Trophoblast cell (in vitro differentiated cells and primary cell): ENCODE measurements at regions not wholly inside any gene's neighbourhood (a gene's known extent, or its start where the extent isn't known, plus 50 kb on each side); places are given as distances from the start of the nearest gene placed in this dataset.

Experiments used
- DNase-seq, 2 donors: peaks; one replicate each; pipeline ENCODE4 v3.0.0-alpha.2; 2016
- H2AFZ ChIP-seq: 2 replicates; pipeline ENCODE4 v1.6.1; 2013; ENCODE audit warnings: low read length, moderate library complexity, mild to moderate bottlenecking; ENCODE audit not compliant: insufficient read depth, poor library complexity
- H2AK5ac ChIP-seq: 2 replicates; pipeline ENCODE4 v1.6.1; 2013; ENCODE audit warnings: mild to moderate bottlenecking, low read length
- H2BK120ac ChIP-seq: 2 replicates; pipeline ENCODE4 v1.6.1; 2013; ENCODE audit warnings: low read length, mild to moderate bottlenecking, moderate library complexity; ENCODE audit not compliant: insufficient read depth, poor library complexity
- H2BK12ac ChIP-seq: 2 replicates; pipeline ENCODE4 v1.6.1; 2013; ENCODE audit warnings: mild to moderate bottlenecking, low read length, moderate library complexity
- H2BK5ac ChIP-seq: 2 replicates; pipeline ENCODE4 v1.6.1; 2013; ENCODE audit warnings: low read length, low read depth, moderate library complexity, mild to moderate bottlenecking; ENCODE audit not compliant: poor library complexity
- H3K14ac ChIP-seq: 2 replicates; pipeline ENCODE4 v1.6.1; 2013; ENCODE audit warnings: mild to moderate bottlenecking, low read length
- H3K18ac ChIP-seq: 2 replicates; pipeline ENCODE4 v1.6.1; 2013; ENCODE audit warnings: mild to moderate bottlenecking, low read length
- H3K23ac ChIP-seq: 2 replicates; pipeline ENCODE4 v1.6.1; 2013; ENCODE audit warnings: low read length
- H3K27ac ChIP-seq: 2 replicates; pipeline ENCODE4 v1.5.1; 2013; ENCODE audit warnings: low read depth, mild to moderate bottlenecking, inconsistent platforms, low read length, moderate library complexity
- H3K27me3 ChIP-seq: 2 replicates; pipeline ENCODE4 v1.6.1; 2013; ENCODE audit warnings: inconsistent platforms, mild to moderate bottlenecking, low read length, moderate library complexity; ENCODE audit not compliant: insufficient read depth
- H3K36me3 ChIP-seq, 2 experiments: 1 replicate in 1 of 2; 2 replicates in 1 of 2; pipeline ENCODE4 v1.6.1; 2013; ENCODE audit warnings: low read length in 2 of 2, mild to moderate bottlenecking in 2 of 2, moderate library complexity in 1 of 2; ENCODE audit not compliant: insufficient read depth in 2 of 2, control insufficient read depth in 1 of 2
- H3K4ac ChIP-seq: 2 replicates; pipeline ENCODE4 v1.6.1; 2013; ENCODE audit warnings: low read depth, mild to moderate bottlenecking, low read length, moderate library complexity
- H3K4me1 ChIP-seq, 2 experiments: 1 replicate in 1 of 2; 2 replicates in 1 of 2; pipeline ENCODE4 v1.6.1; 2013; ENCODE audit warnings: low read length in 2 of 2, mild to moderate bottlenecking in 2 of 2, moderate library complexity in 1 of 2; ENCODE audit not compliant: insufficient read depth in 2 of 2, control insufficient read depth in 1 of 2
- H3K4me2 ChIP-seq: 2 replicates; pipeline ENCODE4 v1.6.1; 2013; ENCODE audit warnings: inconsistent platforms, mild to moderate bottlenecking, low read length, moderate library complexity
- H3K4me3 ChIP-seq: 2 replicates; pipeline ENCODE4 v1.5.1; 2013; ENCODE audit warnings: mild to moderate bottlenecking, low read depth, low read length, inconsistent platforms
- H3K79me1 ChIP-seq: one replicate; pipeline ENCODE4 v1.6.1; 2013; ENCODE audit warnings: low read length
- H3K79me2 ChIP-seq: 2 replicates; pipeline ENCODE4 v1.6.1; 2013; ENCODE audit warnings: low read length, mild to moderate bottlenecking; ENCODE audit not compliant: control insufficient read depth, insufficient read depth, poor library complexity
- H3K9ac ChIP-seq: 2 replicates; pipeline ENCODE4 v1.6.1; 2013; ENCODE audit warnings: mild to moderate bottlenecking, low read length
- H3K9me3 ChIP-seq: 2 replicates; pipeline ENCODE4 v1.6.1; 2013; ENCODE audit warnings: low read depth, mild to moderate bottlenecking, control low read depth, inconsistent platforms, low read length; ENCODE audit not compliant: insufficient read depth
- H4K12ac ChIP-seq: 2 replicates; pipeline ENCODE4 v1.6.1; 2013; ENCODE audit warnings: low read depth, mild to moderate bottlenecking, low read length, moderate library complexity
- H4K8ac ChIP-seq: 2 replicates; pipeline ENCODE4 v1.6.1; 2013; ENCODE audit warnings: low read depth, mild to moderate bottlenecking, low read length, moderate library complexity
- H4K91ac ChIP-seq: one replicate; pipeline ENCODE4 v1.6.1; 2013; ENCODE audit warnings: low read depth, mild to moderate bottlenecking, low read length, moderate library complexity
- WGBS: extraction: QIAGEN DNeasy Blood & Tissue Kit; methylation state at CpG from one replicate; pipeline ENCODE4 v1.1.7; 2013; ENCODE audit warnings: missing lambda C conversion rate; ENCODE audit not compliant: insufficient read length, insufficient coverage; ENCODE audit errors: extremely low coverage; 5-methylcytosine and 5-hydroxymethylcytosine counted together

DNA sequence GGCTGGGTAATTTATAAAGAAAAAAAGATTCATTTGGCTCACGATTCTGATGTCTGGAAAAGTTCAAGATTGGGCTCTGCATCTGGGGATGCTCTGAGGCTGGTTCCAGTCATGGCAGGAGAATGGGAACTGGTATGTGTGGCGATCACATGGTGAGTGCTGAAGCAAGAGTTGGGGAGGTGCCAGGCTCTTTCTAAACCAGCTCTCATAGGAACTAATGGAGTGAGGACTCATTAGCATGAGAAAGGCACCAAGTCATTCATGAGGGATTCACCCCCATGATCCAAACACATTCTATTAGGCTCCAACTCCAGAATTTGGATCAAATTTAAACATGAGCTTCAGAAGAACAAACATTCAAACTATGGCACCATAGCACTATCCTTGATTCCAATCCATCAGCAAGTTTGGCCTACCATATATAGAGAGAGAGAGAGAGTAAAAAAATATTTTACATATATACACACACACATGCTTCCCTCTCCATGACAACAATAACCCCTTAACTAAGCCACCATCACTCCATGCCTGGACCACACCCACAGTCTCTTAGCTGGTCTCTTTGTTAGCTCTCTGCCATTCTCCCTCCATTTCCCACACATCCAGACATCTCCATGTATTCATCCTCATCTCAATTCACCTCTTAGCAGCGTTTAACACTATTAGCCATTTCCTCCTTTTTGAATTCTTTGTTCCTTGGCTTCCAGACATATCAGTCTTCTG, 57.9 kb downstream of the NPY start:
- Histone ChIP-seq H2BK120ac (no peak overlapping the region), H3K79me2 (no peaks in the 10 kb centered on the region), H3K4me1 (peaks cover 0 to 1% of the 10 kb centered on the region in 2 experiments), H4K8ac (no peak overlapping the region), H3K36me3 (no peaks in the 10 kb centered on the region), H3K14ac (no peak overlapping the region), H2AK5ac (no peak overlapping the region), H3K27ac (no peak overlapping the region), H3K4me3 (no peak overlapping the region), H3K18ac (no peak overlapping the region), H2AFZ (no peak overlapping the region), H3K4me2 (no peak overlapping the region), H3K27me3 (no peaks in the 10 kb centered on the region), H3K9me3 (no peaks in the 10 kb centered on the region), H3K79me1 (no peaks in the 10 kb centered on the region), H4K12ac (no peak overlapping the region), H3K4ac (no peak overlapping the region), H2BK5ac (no peak overlapping the region), H2BK12ac (no peak overlapping the region), H3K23ac (no peak overlapping the region), H4K91ac (no peak overlapping the region), H3K9ac (no peak overlapping the region)
- no peak for DNase-seq
- WGBS, result no CpG with 5 or more reads among the region's 3 CpGs

GRCh38 chr7:24343614-24344013, 59.6 kb downstream of the NPY start:
- Histone ChIP-seq H4K91ac (no peak overlapping the region), H3K18ac (no peak overlapping the region), H3K4me1 (peaks cover 0 to 1% of the 10 kb centered on the region in 2 experiments), H3K23ac (no peak overlapping the region), H3K14ac (no peak overlapping the region), H3K36me3 (no peaks in the 10 kb centered on the region), H3K4me3 (no peak overlapping the region), H3K9ac (no peak overlapping the region), H4K12ac (no peak overlapping the region), H3K9me3 (no peaks in the 10 kb centered on the region), H2AFZ (no peak overlapping the region), H3K79me1 (no peaks in the 10 kb centered on the region), H3K4me2 (no peak overlapping the region), H2AK5ac (no peak overlapping the region), H2BK120ac (no peak overlapping the region), H2BK5ac (no peak overlapping the region), H3K79me2 (no peaks in the 10 kb centered on the region), H3K27ac (no peak overlapping the region), H2BK12ac (no peak overlapping the region), H3K27me3 (no peaks in the 10 kb centered on the region), H4K8ac (no peak overlapping the region), H3K4ac (no peak overlapping the region)
- no peak for DNase-seq
- no CpG with 5 or more reads among the region's 2 CpGs for WGBS

- no peak overlapping the region for H2AFZ ChIP-seq
- H3K27ac ChIP-seq, result no peak overlapping the region
- no peak overlapping the region for H3K4me2 ChIP-seq
- no CpG with 5 or more reads among the region's 5 CpGs for WGBS
- no peak overlapping the region for H2AK5ac ChIP-seq
- H3K36me3 ChIP-seq, result no peaks in the 10 kb centered on the region
- H3K4ac ChIP-seq, result no peak overlapping the region
- H2BK5ac ChIP-seq, result no peak overlapping the region
- no peak overlapping the region for H4K12ac ChIP-seq
- H3K4me3 ChIP-seq, result no peak overlapping the region
- no peak overlapping the region for H3K18ac ChIP-seq
- H3K79me1 ChIP-seq, result no peaks in the 10 kb centered on the region
- H3K79me2 ChIP-seq, result no peaks in the 10 kb centered on the region
- H3K27me3 ChIP-seq, result no peaks in the 10 kb centered on the region
- no peak overlapping the region for H2BK12ac ChIP-seq
- no peak overlapping the region for H3K9ac ChIP-seq
- peaks cover 2% of the 10 kb centered on the region for H3K9me3 ChIP-seq
- H3K14ac ChIP-seq, result no peak overlapping the region
- H4K8ac ChIP-seq, result no peak overlapping the region
- H2BK120ac ChIP-seq, result no peak overlapping the region
- no peak overlapping the region for H4K91ac ChIP-seq
- H3K4me1 ChIP-seq, result peaks cover 4 to 5% of the 10 kb centered on the region in 2 experiments
- no peak for DNase-seq
- H3K23ac ChIP-seq, result no peak overlapping the region
These were observed 62.1 kb downstream of the NPY start for GRCh38 chr7:24346129-24346528.

GRCh38 chr7:24346716-24347115, 62.7 kb downstream of the NPY start:
- no peak overlapping the region for H3K27ac ChIP-seq
- no peak overlapping the region for H3K18ac ChIP-seq
- no peaks in the 10 kb centered on the region for H3K79me2 ChIP-seq
- WGBS, result no CpG with 5 or more reads among the region's 3 CpGs
- no peak overlapping the region for H4K8ac ChIP-seq
- no peak overlapping the region for H4K12ac ChIP-seq
- no peak overlapping the region for H3K4me2 ChIP-seq
- H3K79me1 ChIP-seq, result no peaks in the 10 kb centered on the region
- H2BK120ac ChIP-seq, result no peak overlapping the region
- DNase-seq, result no peak
- H3K23ac ChIP-seq, result no peak overlapping the region
- H2AFZ ChIP-seq, result no peak overlapping the region
- H3K4me1 ChIP-seq, result peaks cover 4 to 5% of the 10 kb centered on the region in 2 experiments
- H3K14ac ChIP-seq, result no peak overlapping the region
- H3K4ac ChIP-seq, result no peak overlapping the region
- no peak overlapping the region for H4K91ac ChIP-seq
- no peak overlapping the region for H2BK5ac ChIP-seq
- H2AK5ac ChIP-seq, result no peak overlapping the region
- no peak overlapping the region for H3K4me3 ChIP-seq
- H3K27me3 ChIP-seq, result no peaks in the 10 kb centered on the region
- H3K36me3 ChIP-seq, result no peaks in the 10 kb centered on the region
- no peak overlapping the region for H2BK12ac ChIP-seq
- H3K9ac ChIP-seq, result no peak overlapping the region
- peaks cover 2% of the 10 kb centered on the region for H3K9me3 ChIP-seq
